ENCODE measurements at regions not wholly inside any gene's neighbourhood (a gene's known extent, or its start where the extent isn't known, plus 50 kb on each side); places are given as distances from the start of the nearest gene placed in this dataset.

GRCh38 chr20:59526242-59527225 lies 77.8 kb upstream of the PHACTR3 start:
- no peak for DNase-seq (ENCODE audit: insufficient read length, low spot score)
- no peak for FAIRE-seq
- TF ChIP-seq POLR2A (IDR thresholded peaks at IDR 0.05; ENCODE audit: low read depth, low read length) = no peak

- DNase-seq (ENCODE audit: insufficient read length, low spot score) (no peak), FAIRE-seq (no peak)
- no peak for TF ChIP-seq POLR2A (IDR thresholded peaks at IDR 0.05; ENCODE audit: low read depth, low read length)
These were observed 73.6 kb upstream of the PHACTR3 start for GRCh38 chr20:59530782-59531181.

GRCh38 chr20:59537991-59538390 lies 66.3 kb upstream of the PHACTR3 start:
- TF ChIP-seq POLR2A (IDR thresholded peaks at IDR 0.05; ENCODE audit: low read depth, low read length) = no peak
- DNase-seq (ENCODE audit: insufficient read length, low spot score) (no peak), FAIRE-seq (no peak)

- no peak for TF ChIP-seq POLR2A (IDR thresholded peaks at IDR 0.05; ENCODE audit: low read depth, low read length)
- no peak for DNase-seq (ENCODE audit: insufficient read length, low spot score)
- no peak for FAIRE-seq
These were observed 56.7 kb upstream of the PHACTR3 start for GRCh38 chr20:59547596-59547995.
